Stimulated activated CD4-positive, alpha-beta T cell treated with anti-CD3 and anti-CD28 coated beads, Interleukin-1b, Interleukin-23, amount 100 ng/mL, for 1 hour (primary cell): ENCODE measurements at regions not wholly inside any gene's neighbourhood (a gene's known extent, or its start where the extent isn't known, plus 50 kb on each side); places are given as distances from the start of the nearest gene placed in this dataset.
"Not testable (repeated sequence)": the region's sequence is repeated elsewhere in the genome, so short reads cannot be mapped to it uniquely, and the experiment has no call there.

Experiments
- DNase-seq, 2 donors: peaks; one replicate each; pipeline ENCODE4 v3.0.0-alpha.2; 2020; ENCODE audit warnings: low read depth in 2 of 2

DNA sequence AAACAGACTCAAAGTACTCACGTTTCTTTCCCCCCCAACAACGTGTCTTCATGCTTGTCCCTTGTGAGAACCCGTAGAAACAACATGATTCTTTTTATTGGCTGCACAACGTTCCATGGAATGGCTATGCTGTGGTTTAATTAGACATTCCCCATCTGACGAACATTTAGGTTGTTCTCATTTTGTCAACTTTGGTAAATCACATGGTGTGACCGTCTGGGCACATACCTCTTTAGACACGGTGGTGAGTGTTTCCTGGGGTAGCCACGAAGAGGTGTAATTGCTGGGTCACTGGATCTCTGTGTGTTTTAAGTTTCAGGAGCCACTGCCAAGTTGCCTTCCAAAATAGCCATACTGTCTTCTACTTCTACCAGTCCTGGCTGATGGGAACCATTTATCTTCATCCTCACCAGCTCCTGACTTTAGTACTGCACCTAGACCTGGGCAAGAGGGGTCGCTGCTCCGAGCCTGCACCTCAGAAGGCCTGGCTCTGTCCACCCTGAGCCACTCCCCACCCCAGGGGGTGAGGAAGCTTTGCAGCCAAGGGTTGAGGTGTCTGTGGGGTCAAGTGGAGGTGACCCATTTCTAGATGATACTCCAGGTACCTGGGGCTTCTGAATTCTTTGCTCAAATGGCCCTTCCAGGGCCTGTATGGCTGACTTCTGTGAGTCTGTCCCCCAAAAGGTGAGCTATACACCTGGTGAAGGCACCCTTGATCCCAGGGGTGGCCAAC, 84.7 kb downstream of the IRX5 start:
- no peak for DNase-seq

DNA sequence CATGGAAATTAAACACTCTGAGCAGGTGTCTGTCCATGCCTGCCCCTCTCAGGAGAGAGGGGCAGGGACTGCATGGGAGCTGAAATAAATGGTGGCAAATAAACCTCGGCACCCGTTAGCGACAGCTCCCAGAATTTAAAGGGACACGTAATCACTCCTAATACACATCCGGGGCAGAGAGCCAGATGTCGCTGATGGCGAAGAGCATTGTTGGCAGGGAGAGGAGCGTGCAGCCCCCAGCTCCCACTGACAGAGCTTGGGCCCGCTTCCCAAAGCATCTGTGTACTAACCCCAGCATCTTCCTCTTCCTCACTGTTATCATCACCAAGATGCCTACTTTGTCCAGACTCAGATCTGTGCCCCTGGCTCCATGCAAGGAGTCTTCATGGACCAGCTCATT, 85.8 kb downstream of the IRX5 start:
- DNase-seq: no peak

DNA sequence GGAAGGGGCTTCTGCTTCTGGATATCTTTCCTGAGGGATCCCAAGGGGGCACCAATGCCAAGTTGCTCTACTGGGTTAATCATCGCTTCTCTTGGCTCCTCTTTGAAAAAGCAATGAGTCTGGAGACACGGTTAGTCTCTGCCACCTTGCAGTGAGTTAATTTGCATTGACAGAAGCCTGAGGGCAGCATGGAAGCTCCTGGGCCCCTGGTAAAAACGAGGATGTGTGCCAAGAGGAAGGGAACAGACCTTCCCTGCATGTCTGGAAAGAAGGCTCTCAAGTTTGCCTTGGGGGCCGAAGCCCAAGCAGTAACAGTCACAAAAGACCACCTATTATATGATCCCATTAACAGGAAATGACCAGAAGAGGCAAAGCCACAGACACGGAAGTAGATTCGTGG, 86.7 kb downstream of the IRX5 start:
- no peak for DNase-seq

DNA sequence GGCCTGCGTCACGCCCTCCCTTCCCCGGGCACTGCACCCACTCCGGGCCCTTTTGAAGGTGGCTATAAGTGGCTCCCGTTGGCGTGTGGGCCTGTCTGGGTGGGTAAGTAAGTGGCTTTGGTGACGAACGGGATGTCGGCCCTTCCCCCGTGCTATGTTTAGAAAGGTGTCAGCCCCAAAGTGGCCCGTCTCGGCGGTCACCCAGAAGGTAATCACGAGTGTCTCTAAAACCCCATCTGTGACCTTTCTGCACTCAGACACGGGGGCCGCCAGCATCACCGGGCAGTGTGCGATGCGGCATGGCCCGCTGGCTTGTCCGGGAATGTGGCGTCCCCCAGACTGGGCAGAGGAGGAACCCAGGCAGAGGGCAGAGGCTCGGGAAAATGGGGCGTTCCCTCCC, 88.2 kb downstream of the IRX5 start:
- no peak for DNase-seq

DNA sequence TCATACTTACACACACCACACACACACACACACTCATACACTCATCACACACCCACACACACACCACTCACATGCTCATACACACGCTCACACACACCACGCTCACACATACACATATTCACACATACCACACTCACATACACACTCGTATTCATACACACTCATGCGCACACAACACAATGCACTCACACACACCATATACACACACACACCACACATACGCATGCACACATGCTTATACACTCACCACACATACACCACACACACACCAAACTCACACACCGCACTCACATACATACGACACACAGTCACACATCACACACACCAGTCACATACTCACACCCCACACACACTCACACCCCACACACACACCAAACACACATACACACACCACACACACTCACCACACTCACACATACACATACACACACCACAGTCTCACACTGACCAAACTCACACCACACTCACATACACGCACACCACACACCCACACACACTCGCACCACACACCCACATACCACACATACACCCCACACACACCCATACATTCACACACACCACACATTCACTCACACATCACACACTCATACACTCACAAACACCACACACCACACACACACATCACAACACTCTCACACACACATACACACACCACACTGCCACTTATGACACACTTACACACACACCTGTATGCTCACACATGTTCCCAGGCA, 88.9 kb downstream of the IRX5 start:
- DNase-seq: no peak

DNA sequence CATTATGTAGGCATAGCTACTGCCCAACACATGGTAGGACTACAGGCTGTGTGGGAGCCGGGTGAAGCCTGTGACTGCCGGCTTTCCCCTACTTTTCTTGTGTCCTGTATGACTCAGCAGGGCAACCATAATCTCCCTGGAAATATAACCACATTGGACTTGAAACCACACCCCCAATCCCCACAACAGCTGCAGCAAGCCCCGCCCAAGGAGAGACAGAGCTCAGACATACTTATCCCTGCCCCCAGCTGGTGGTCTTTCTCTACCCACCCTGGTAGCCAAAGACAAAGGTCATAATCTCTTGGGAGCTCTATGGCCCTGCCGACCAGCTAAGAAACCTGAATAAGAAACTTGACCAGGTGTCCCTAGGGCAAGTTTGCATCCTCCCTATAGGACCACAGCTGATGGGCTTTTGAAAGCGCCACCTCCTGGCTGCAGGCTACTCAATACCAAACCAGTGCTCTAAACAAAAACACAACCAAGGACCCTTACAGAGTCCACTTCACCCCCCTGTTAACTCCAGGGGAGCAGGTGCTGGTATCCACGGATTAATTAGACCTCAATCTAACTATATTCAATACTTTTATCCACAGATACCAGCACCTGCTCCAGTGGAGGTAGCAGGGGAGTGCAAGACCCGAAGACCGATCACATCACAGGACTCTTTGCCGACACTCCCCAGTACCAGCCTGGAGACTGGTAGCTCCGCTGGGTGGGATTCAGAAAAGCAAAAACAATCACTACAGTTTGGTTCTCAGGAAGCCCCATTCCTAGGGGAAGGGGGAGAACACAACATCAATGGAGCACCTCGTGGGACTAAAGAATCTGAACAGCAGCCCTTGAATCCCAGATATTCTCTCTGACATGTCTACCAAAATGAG, 91.2 kb downstream of the IRX5 start:
- no peak for DNase-seq

DNA sequence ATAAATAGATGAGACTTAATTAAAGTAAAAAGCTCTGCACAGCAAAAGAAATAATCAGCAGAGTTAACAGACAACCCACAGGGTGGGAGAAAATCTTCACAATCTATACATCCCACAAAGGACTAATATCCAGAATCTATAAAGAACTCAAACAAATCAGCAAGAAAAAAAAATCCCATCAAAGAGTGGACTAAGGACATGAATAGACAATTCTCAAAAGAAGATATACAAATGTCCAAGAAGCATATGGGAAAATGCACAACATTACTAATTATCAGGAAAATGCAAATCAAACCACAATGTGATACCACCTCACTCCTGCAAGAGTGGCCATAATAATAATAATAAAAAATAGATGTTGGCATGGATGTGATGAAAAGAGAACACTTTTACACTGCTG, 96.6 kb downstream of the IRX5 start:
- not testable (repeated sequence) for DNase-seq

DNA sequence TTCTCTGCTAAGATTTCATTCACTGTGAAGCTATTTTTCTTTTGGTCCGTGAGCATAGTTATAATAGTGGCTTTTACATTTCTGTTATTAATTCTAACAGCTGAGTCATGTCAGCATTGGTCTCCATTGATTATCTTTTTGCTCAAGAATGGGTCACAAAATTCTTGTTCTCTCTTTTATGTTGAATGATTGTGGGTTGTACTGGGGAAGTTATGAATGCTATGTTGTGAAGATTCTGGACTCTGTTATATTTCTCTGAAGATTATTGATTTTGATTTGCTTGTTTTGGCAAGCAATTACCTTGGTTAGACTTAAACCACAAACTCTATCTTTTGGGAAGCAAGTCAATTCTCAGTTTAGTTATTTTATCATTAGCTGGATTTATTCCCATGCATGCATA, 98.8 kb downstream of the IRX5 start:
- DNase-seq: no peak

DNA sequence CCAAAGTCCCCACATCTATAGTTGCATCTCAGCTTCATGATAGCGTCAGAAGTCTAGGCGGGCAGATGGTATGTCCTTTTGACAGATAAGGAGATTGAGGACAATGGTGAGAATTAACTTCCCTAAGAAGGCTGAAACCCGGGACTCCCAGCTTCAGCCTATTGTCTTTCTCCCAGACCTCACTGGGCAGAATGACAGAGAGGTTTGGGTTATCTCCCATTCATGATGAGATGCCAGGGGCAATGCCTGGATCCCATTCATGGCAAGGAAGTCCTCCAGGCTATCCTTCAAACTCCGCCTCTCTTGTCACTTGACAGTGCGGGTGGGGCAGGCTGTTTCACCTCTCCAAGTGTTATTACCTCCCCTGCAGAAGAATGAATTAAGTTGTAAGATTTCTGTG, 100.3 kb downstream of the IRX5 start:
- DNase-seq: no peak

DNA sequence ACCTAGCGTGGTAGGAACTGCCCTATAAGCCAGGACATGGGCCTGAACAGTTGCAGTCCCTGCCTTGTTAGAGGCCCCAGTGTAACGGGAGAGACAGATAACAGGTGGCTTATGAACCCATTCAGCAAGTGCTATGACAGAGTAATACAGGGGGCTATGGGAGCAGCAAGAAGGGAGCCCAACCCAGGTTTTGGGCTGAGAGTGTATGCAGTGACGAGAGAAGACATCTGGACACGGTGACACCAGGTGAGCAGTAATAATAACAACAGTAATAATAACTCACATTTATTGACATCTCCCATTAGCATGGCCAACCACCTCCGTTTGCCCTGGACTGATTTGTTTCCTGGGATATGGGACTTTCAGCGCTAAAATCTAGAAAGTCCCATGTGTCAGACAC, 100.8 kb downstream of the IRX5 start:
- no peak for DNase-seq

DNA sequence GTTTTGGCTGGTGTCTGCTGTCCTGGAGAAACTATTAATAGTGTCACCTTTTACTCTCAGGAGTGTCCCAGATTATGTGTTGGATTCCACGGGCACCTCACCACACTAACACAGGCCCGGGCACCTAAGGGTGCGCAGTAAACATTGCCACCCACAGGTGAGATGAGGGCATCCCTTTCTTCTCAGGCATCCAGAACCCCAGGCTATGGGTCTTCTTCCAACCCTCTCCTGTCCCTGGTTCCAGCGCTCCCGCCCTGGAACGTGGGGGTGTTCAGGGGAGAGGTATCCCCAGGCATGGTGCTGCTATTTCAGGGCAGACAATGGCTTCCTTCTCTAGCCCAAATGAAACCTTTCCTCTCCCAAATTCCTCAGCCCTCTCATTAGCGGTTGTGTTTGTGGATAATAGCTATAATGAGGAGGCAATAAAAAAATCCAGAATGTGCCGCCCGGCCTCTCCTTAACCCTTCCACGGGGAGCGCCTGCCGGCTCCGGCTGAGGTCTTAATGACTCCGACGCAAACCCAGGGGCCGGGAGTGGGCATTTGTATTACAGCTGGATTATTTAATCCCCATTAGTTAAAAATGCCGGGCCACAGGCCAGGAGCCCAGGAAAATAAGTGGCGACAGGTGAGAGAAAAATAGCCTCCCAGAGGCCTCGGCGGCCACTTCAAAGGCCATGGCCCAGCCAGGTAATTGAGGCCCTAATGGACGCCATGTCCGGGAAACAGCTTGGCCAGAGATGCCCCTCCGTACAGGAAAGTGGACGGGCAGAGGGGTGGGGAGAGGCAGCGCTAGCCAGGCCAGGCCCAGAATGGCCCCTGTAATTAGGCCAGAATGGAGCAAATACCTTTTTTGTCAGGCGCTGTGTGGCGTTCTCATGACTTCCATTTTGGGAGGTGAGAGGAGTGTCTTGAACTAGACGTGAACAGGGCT, 102.8 kb downstream of the IRX5 start:
- DNase-seq: no peak

DNA sequence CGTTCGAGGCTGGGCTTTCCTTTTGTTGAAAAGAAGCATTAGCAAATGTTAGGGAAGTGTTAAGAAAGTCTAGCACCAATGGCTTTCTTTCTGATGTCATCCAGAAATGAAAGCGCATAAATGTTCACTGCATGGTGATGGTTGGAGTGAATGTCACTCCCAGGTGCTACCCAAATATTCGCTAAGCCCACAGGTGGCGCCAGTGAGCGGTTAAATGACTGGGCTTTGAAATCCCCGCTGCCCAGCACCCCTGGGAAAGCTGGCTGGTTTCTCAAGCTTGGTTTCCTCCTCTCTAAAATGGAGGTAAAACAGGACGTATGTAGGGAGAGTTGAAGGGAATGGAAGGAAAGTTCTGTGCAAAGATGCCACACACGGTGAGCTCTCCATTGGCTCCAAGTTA, 104.4 kb downstream of the IRX5 start:
- no peak for DNase-seq

DNA sequence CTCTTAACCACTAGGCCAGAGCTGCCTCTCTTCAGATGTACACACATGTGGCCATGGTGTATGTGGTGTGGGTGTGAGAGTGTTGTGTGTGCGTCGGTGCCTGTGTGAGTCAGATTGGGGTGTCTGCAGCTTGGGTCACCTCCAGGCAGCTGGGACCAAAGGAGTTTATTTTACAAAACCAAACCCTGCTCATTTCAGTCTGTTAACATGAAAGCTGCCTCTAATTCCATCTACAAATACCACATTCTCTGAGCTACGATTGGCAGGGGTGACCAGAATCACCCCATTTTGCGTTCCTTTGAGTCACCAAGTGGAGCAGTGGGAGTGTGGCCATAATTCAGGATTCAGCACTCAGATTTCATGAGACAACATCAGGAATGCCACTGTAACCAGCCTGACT, 105.3 kb downstream of the IRX5 start:
- no peak for DNase-seq

DNA sequence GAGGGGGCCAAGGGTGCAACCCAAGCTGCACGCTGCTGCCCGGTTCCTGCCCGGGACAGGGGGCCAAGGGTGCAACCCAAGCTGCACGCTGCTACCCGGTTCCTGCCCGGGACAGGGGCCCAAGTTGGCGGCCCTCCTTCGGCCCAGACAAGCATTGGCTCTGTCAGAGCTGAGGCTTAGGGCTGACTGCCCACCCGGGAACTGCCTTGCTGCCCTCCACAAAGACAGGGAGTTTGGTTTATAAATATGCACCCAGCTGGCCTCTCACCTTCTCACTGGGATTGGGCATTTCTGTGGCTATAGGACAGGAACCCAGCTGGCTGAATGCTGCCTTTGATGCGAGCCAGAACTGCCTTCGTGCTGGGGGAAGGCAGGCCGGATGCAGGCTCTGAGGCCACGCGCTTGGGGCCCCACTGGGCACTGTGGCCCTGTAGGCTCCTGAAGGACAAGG, 105.7 kb downstream of the IRX5 start:
- no peak for DNase-seq

DNA sequence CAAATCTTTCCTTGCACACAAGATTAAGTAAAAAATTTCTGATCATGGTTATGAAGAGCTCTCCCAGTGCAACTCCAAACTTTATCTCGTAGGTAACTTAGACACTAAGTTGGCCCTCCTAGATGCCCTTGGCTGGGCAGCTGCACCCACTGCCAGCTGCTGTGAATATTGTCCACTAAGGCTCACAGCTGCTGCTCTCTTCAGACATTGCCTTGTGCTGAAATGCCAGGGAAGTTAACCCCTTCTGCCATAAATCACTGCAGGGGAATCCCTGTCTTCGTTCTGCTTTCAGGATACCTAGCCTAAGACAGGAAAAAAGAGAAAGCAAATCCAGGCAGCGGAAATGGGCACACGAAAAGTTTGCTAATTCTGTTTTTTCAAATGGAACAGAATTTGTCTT, 106.4 kb downstream of the IRX5 start:
- DNase-seq: no peak

DNA sequence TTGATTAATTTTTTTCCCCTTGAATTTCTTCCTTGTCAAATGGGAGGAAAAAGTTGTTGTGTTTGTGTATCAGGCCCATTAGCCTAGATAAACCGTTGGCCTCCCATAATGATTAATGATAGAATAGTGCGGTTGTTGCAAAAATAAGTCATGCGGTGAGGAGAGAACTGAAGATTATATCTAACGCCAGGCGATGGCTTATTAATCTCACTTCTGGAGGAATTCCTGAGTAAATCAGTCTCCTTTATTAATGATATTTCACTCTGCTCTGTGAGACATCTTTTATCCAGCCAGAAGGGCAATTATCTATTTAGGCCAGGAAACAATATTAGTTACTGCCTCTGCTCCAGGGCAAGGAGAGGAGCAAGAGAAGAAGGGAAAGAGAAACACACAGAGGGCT, 107.3 kb downstream of the IRX5 start:
- DNase-seq: no peak

DNA sequence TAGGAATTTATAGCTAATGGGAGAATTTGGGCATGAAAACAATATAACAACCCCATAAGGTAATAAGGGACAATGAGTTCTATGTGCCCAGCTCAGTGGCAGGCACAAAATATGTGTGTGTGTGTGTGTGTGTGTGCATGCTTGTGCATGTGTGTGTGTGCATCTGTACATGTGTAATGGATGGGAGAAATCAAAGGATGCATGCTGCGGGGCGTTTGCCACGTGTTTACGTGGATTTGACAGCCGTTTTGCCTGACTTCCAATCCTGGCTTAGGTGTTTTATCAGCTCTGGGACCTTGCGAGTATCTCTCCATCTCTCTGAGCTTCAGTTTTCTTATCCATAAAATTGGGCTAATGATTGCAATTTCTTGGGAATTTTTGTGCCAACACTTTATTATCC, 108.4 kb downstream of the IRX5 start:
- DNase-seq: no peak

DNA sequence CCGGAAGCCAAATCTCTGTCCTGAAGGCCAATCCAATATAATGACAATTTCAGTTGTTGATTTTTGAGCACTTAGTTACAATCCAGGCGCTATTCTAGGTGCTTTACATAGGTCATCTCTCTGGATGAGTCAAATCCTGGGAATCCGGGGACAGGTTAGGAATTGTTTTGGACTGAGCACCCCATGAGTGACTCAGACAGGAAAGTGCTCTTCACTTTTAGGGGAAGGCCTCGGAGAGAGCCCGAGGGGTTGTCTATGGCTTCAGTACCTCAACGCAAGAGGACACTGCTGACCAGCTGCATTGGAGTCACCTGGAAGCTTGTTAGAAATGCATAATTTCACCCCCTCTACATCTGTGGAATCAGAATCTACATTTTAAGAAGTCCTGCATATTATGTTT, 108.8 kb downstream of the IRX5 start:
- DNase-seq: no peak

DNA sequence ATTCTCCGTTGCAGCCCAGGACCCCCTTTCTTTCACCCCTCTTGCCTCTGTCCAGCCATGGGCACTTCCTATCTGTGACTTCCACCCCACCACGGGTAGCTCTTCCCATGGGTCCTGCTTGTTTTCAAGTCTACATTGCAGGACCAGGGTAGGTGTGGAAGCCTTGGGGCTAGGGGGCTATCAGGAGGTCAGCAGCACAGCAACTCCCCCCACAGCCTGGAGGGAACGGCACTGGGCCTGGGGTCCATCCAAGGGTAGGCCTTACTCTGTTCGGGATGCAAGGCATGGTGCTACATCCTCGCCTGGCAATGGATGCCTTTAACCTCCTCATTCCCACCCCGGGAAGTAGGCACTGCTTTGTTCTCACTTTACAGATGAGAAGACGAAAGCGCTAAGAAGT, 109.3 kb downstream of the IRX5 start:
- no peak for DNase-seq

DNA sequence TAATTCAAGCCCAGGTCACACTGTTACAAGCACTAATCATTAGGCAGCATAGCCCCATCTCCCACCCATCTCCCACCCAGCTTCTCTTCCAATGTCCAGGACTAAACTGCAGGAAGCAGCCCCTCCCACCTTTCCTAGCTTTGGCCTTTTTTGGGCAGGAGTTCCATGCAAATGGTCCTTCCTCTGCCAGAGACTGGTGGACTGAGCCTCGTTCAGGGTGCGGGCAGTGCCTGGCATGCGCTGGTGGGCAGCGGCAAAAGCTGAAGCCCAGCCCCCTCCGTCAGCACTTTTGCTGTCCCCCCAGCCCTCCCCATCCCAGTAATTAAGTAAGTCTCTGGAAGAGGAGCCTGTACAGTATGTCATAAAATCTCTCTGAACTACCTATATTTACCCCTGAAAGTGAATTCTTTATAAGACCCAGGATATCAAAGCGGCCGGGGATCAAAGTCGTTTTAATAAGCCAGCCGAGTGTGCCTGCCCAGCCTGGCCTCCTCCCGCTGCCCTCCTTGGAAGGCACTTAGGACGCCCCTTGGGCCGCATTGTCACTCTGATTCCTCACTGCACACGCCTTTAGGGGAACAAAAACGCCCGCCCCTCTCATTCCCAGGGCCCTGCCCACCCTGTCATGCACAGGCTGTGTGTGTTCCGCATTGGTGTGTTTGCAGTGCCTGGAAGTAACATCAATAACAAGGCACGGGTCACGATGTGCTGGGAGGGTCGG, 109.9 kb downstream of the IRX5 start:
- no peak for DNase-seq
